Activated naive CD4-positive, alpha-beta T cell treated with anti-CD3 and anti-CD28 coated beads, Interleukin-2, amount 10 ng/mL, durations not matched to agents 7 days and 5 days (primary cell): ENCODE measurements at regions not wholly inside any gene's neighbourhood (a gene's known extent, or its start where the extent isn't known, plus 50 kb on each side); places are given as distances from the start of the nearest gene placed in this dataset.
"Not testable (repeated sequence)": the region's sequence is repeated elsewhere in the genome, so short reads cannot be mapped to it uniquely, and the experiment has no call there.

Experiments
- CTCF ChIA-PET: fragments of 350-600 bp; sonication (Branson Sonifier 250); formaldehyde crosslinking; loops from one replicate; lab custom pipeline; 2021; ENCODE audit warnings: antibody characterized with exemption; lab: Charles Lee
- DNase-seq: peaks from one replicate; pipeline ENCODE4 v3.0.0-alpha.2; 2020
- H3K27ac Mint-ChIP-seq: one replicate; pipeline ENCODE4 v1.8.0; 2021; ENCODE audit warnings: mild to moderate bottlenecking, moderate library complexity, mixed read lengths
- H3K27me3 Mint-ChIP-seq: one replicate; pipeline ENCODE4 v1.8.0; 2021; ENCODE audit warnings: mild to moderate bottlenecking, mixed read lengths
- H3K36me3 Mint-ChIP-seq: one replicate; pipeline ENCODE4 v1.8.0; 2021; ENCODE audit warnings: mixed read lengths
- H3K4me1 Mint-ChIP-seq: one replicate; pipeline ENCODE4 v1.8.0; 2021; ENCODE audit warnings: mixed read lengths
- H3K4me3 Mint-ChIP-seq: one replicate; pipeline ENCODE4 v1.8.0; 2021; ENCODE audit warnings: mild to moderate bottlenecking, moderate library complexity, mixed read lengths
- H3K9me3 Mint-ChIP-seq: one replicate; pipeline ENCODE4 v1.8.0; 2021; ENCODE audit warnings: mixed read lengths

- peaks cover 6% of the 10 kb centered on the region for H3K27me3 Mint-ChIP-seq
- no peak overlapping the region for H3K4me3 Mint-ChIP-seq
- no peaks in the 10 kb centered on the region for H3K9me3 Mint-ChIP-seq
- no peaks in the 10 kb centered on the region for H3K4me1 Mint-ChIP-seq
- DNase-seq = no peak
- H3K36me3 Mint-ChIP-seq = no peaks in the 10 kb centered on the region
- H3K27ac Mint-ChIP-seq = no peak overlapping the region
- CTCF ChIA-PET = interaction anchor here (1.0 to 3.4 kb wide), 3 partner anchors 9 to 1200 kb away, joined by 4 to 32 read pairs (median 17); no protein-coding TSS in a partner anchor
Observed at GRCh38 chr9:18256568-18256967, 217.4 kb upstream of the ADAMTSL1 start.

GRCh38 chr9:18260521-18260920 lies 213.4 kb upstream of the ADAMTSL1 start:
- CTCF ChIA-PET = interaction anchor here (1.9 kb wide), 1 partner anchor 768 kb away, joined by 5 read pairs; no protein-coding TSS in a partner anchor
- Mint-ChIP-seq H3K9me3 (no peaks in the 10 kb centered on the region), H3K4me1 (no peaks in the 10 kb centered on the region), H3K36me3 (no peaks in the 10 kb centered on the region), H3K27me3 (peaks cover 6% of the 10 kb centered on the region), H3K4me3 (no peak overlapping the region), H3K27ac (no peak overlapping the region)
- DNase-seq = no peak

GRCh38 chr9:18261181-18261580 lies 212.8 kb upstream of the ADAMTSL1 start:
- H3K27ac Mint-ChIP-seq = no peak overlapping the region
- H3K4me3 Mint-ChIP-seq = no peak overlapping the region
- DNase-seq = no peak
- no peaks in the 10 kb centered on the region for H3K36me3 Mint-ChIP-seq
- no peaks in the 10 kb centered on the region for H3K9me3 Mint-ChIP-seq
- no peaks in the 10 kb centered on the region for H3K4me1 Mint-ChIP-seq
- CTCF ChIA-PET = interaction anchor here (1.9 kb wide), 1 partner anchor 768 kb away, joined by 5 read pairs; no protein-coding TSS in a partner anchor
- H3K27me3 Mint-ChIP-seq = peaks cover 4% of the 10 kb centered on the region

GRCh38 chr9:18263377-18263776 lies 210.6 kb upstream of the ADAMTSL1 start:
- H3K27ac Mint-ChIP-seq = no peak overlapping the region

GRCh38 chr9:18268381-18268780 lies 205.6 kb upstream of the ADAMTSL1 start:
- no peaks in the 10 kb centered on the region for H3K4me1 Mint-ChIP-seq
- no peaks in the 10 kb centered on the region for H3K36me3 Mint-ChIP-seq
- no peaks in the 10 kb centered on the region for H3K9me3 Mint-ChIP-seq
- H3K4me3 Mint-ChIP-seq = no peak overlapping the region
- H3K27me3 Mint-ChIP-seq = no peaks in the 10 kb centered on the region
- DNase-seq = no peak
- CTCF ChIA-PET = no interaction called here
- H3K27ac Mint-ChIP-seq = no peak overlapping the region

More at GRCh38 chr9:18263377-18263776, 210.6 kb upstream of the ADAMTSL1 start:
- Mint-ChIP-seq H3K4me1 (no peaks in the 10 kb centered on the region), H3K27me3 (no peaks in the 10 kb centered on the region), H3K4me3 (no peak overlapping the region), H3K9me3 (no peaks in the 10 kb centered on the region), H3K36me3 (no peaks in the 10 kb centered on the region)
- CTCF ChIA-PET = no interaction called here
- no peak for DNase-seq

GRCh38 chr9:18269561-18269960 lies 204.4 kb upstream of the ADAMTSL1 start:
- Mint-ChIP-seq H3K4me3 (no peak overlapping the region), H3K27ac (no peak overlapping the region), H3K4me1 (no peaks in the 10 kb centered on the region), H3K27me3 (no peaks in the 10 kb centered on the region), H3K36me3 (no peaks in the 10 kb centered on the region), H3K9me3 (peaks cover 5% of the 10 kb centered on the region)
- no peak for DNase-seq
- CTCF ChIA-PET = no interaction called here

GRCh38 chr9:18274693-18275092 lies 199.3 kb upstream of the ADAMTSL1 start:
- H3K4me3 Mint-ChIP-seq = no peak overlapping the region
- no peaks in the 10 kb centered on the region for H3K4me1 Mint-ChIP-seq
- DNase-seq = no peak
- peaks cover 8% of the 10 kb centered on the region for H3K9me3 Mint-ChIP-seq
- no peak overlapping the region for H3K27ac Mint-ChIP-seq
- CTCF ChIA-PET = no interaction called here
- H3K27me3 Mint-ChIP-seq = no peaks in the 10 kb centered on the region
- H3K36me3 Mint-ChIP-seq = no peaks in the 10 kb centered on the region

- no peaks in the 10 kb centered on the region for H3K36me3 Mint-ChIP-seq
- no peak overlapping the region for H3K4me3 Mint-ChIP-seq
- DNase-seq = no peak
- no peaks in the 10 kb centered on the region for H3K4me1 Mint-ChIP-seq
- CTCF ChIA-PET = no interaction called here
- H3K27me3 Mint-ChIP-seq = no peaks in the 10 kb centered on the region
- peaks cover 8% of the 10 kb centered on the region for H3K9me3 Mint-ChIP-seq
- no peak overlapping the region for H3K27ac Mint-ChIP-seq
Observed at GRCh38 chr9:18275313-18275990, 198.5 kb upstream of the ADAMTSL1 start.

- Mint-ChIP-seq H3K4me1 (no peaks in the 10 kb centered on the region), H3K27me3 (no peaks in the 10 kb centered on the region)
- CTCF ChIA-PET = no interaction called here
Observed at GRCh38 chr9:18281291-18281690, 192.7 kb upstream of the ADAMTSL1 start.

GRCh38 chr9:18294229-18294628 lies 179.7 kb upstream of the ADAMTSL1 start:
- Mint-ChIP-seq H3K27ac (no peak overlapping the region), H3K9me3 (no peaks in the 10 kb centered on the region), H3K4me1 (no peaks in the 10 kb centered on the region), H3K27me3 (no peaks in the 10 kb centered on the region), H3K4me3 (no peak overlapping the region), H3K36me3 (no peaks in the 10 kb centered on the region)
- no peak for DNase-seq
- CTCF ChIA-PET = no interaction called here

More at GRCh38 chr9:18281291-18281690, 192.7 kb upstream of the ADAMTSL1 start:
- H3K9me3 Mint-ChIP-seq = peaks cover 3% of the 10 kb centered on the region
- H3K27ac Mint-ChIP-seq = no peak overlapping the region
- DNase-seq = no peak
- H3K4me3 Mint-ChIP-seq = no peak overlapping the region
- H3K36me3 Mint-ChIP-seq = no peaks in the 10 kb centered on the region

- Mint-ChIP-seq H3K4me1 (no peaks in the 10 kb centered on the region), H3K27me3 (no peaks in the 10 kb centered on the region), H3K36me3 (no peaks in the 10 kb centered on the region), H3K27ac (no peak overlapping the region), H3K4me3 (no peak overlapping the region), H3K9me3 (no peaks in the 10 kb centered on the region)
- CTCF ChIA-PET = no interaction called here
- no peak for DNase-seq
Observed at GRCh38 chr9:18296702-18297055, 177.3 kb upstream of the ADAMTSL1 start.

GRCh38 chr9:18297056-18297841 lies 176.7 kb upstream of the ADAMTSL1 start:
- H3K9me3 Mint-ChIP-seq = no peaks in the 10 kb centered on the region
- H3K4me3 Mint-ChIP-seq = no peak overlapping the region
- no peaks in the 10 kb centered on the region for H3K4me1 Mint-ChIP-seq
- H3K36me3 Mint-ChIP-seq = no peaks in the 10 kb centered on the region
- no peaks in the 10 kb centered on the region for H3K27me3 Mint-ChIP-seq
- no peak overlapping the region for H3K27ac Mint-ChIP-seq
- no peak for DNase-seq
- CTCF ChIA-PET = no interaction called here

- H3K4me3 Mint-ChIP-seq = no peak overlapping the region
- H3K9me3 Mint-ChIP-seq = no peaks in the 10 kb centered on the region
- no peaks in the 10 kb centered on the region for H3K36me3 Mint-ChIP-seq
- H3K27ac Mint-ChIP-seq = no peak overlapping the region
- DNase-seq = no peak
- H3K27me3 Mint-ChIP-seq = no peaks in the 10 kb centered on the region
- CTCF ChIA-PET = no interaction called here
- no peaks in the 10 kb centered on the region for H3K4me1 Mint-ChIP-seq
Observed at GRCh38 chr9:18299449-18299848, 174.5 kb upstream of the ADAMTSL1 start.

- H3K4me3 Mint-ChIP-seq, H3K36me3 Mint-ChIP-seq, H3K27ac Mint-ChIP-seq, H3K9me3 Mint-ChIP-seq, DNase-seq, H3K27me3 Mint-ChIP-seq, H3K4me1 Mint-ChIP-seq, CTCF ChIA-PET: not testable (repeated sequence)
Observed at GRCh38 chr9:18305167-18305806, 168.7 kb upstream of the ADAMTSL1 start.
